ENCODE measurements at regions not wholly inside any gene's neighbourhood (a gene's known extent, or its start where the extent isn't known, plus 50 kb on each side); places are given as distances from the start of the nearest gene placed in this dataset.

DNA sequence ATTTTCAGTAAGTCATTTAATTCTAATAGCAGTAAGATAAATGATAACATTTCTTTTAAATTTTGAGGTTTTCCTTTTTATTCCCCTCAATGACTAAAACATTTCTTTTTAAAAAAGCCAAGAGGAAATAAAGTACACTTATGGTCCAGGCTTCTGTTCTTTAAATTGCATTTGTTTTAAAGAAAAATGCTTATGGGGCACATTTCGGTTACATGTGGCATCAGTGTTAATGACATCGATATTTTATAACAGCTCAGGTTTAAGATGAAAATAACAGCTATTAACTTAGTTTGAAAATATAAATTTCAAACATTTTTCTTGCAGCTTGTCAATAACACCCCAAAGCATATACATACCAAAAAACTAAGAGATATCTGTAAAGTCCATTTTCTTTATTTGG, 1161.1 kb downstream of the PCDH18 start:
- no peak for TF ChIP-seq TOX (CRISPR knock-in tag; IDR thresholded peaks at IDR 0.05; ENCODE audit: borderline replicate concordance)
- TF ChIP-seq, protein P1, sequence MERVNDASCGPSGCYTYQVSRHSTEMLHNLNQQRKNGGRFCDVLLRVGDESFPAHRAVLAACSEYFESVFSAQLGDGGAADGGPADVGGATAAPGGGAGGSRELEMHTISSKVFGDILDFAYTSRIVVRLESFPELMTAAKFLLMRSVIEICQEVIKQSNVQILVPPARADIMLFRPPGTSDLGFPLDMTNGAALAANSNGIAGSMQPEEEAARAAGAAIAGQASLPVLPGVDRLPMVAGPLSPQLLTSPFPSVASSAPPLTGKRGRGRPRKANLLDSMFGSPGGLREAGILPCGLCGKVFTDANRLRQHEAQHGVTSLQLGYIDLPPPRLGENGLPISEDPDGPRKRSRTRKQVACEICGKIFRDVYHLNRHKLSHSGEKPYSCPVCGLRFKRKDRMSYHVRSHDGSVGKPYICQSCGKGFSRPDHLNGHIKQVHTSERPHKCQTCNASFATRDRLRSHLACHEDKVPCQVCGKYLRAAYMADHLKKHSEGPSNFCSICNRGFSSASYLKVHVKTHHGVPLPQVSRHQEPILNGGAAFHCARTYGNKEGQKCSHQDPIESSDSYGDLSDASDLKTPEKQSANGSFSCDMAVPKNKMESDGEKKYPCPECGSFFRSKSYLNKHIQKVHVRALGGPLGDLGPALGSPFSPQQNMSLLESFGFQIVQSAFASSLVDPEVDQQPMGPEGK (CRISPR knock-in tag; IDR thresholded peaks at IDR 0.05; ENCODE audit: borderline replicate concordance): no peak
- TF ChIP-seq ZNF70 (CRISPR knock-in tag; IDR thresholded peaks at IDR 0.05): no peak
- TF ChIP-seq ZNF8 (CRISPR knock-in tag; IDR thresholded peaks at IDR 0.05): no peak

Data from SK-N-SH treated with all-trans-retinoic acid at 6 μM for 48 hours (cell line).